Ascending aorta (tissue), 2 donors: ENCODE measurements at regions not wholly inside any gene's neighbourhood (a gene's known extent, or its start where the extent isn't known, plus 50 kb on each side); places are given as distances from the start of the nearest gene placed in this dataset.
"Not testable (repeated sequence)": the region's sequence is repeated elsewhere in the genome, so short reads cannot be mapped to it uniquely, and the experiment has no call there.

Experiments
- DNase-seq, 2 donors: peaks; one replicate each; pipeline ENCODE4 v3.0.0-alpha.2; 2019; ENCODE audit warnings: low spot score in 2 of 2
- H3K27ac ChIP-seq, 2 donors: fragments of 200-600 bp; sonication (generic); one replicate each; pipeline ENCODE4 v1.5.1; 2016 to 2017; ENCODE audit warnings: mild to moderate bottlenecking in 1 of 2
- H3K27me3 ChIP-seq: fragments of 200-600 bp; sonication (generic); one replicate; pipeline ENCODE4 v1.5.1; 2017
- H3K36me3 ChIP-seq, 2 donors: fragments of 200-600 bp; sonication (generic); one replicate each; pipeline ENCODE4 v1.5.1; 2016
- H3K4me1 ChIP-seq, 2 donors: fragments of 200-600 bp; sonication (generic); one replicate each; pipeline ENCODE4 v1.5.1; 2016 to 2017; ENCODE audit warnings: mild to moderate bottlenecking in 1 of 2
- H3K4me3 ChIP-seq, 2 donors: fragments of 200-600 bp; sonication (generic); one replicate each; pipeline ENCODE4 v1.5.1; 2016 to 2017; ENCODE audit warnings: mild to moderate bottlenecking in 1 of 2
- H3K9me3 ChIP-seq, 2 donors: fragments of 200-600 bp; sonication (generic); one replicate each; pipeline ENCODE4 v1.5.1; 2016
- intact Hi-C: fragments of 100-400 bp; cut with DNase I; formaldehyde crosslinking; loops from one replicate; pipeline ENCODE4 v1.15.1; 2023
- TF ChIP-seq, protein P1 (sequence below), 3 experiments: fragments of 200-600 bp in 2 of 3; fragments of 450-650 bp in 1 of 3; sonication (generic) in 2 of 3; IDR thresholded peaks; one replicate each; pipeline ENCODE4 v1.5.1; 2016 to 2019; ENCODE audit warnings: antibody characterized with exemption in 3 of 3, mild to moderate bottlenecking in 1 of 3, moderate library complexity in 1 of 3

DNA sequence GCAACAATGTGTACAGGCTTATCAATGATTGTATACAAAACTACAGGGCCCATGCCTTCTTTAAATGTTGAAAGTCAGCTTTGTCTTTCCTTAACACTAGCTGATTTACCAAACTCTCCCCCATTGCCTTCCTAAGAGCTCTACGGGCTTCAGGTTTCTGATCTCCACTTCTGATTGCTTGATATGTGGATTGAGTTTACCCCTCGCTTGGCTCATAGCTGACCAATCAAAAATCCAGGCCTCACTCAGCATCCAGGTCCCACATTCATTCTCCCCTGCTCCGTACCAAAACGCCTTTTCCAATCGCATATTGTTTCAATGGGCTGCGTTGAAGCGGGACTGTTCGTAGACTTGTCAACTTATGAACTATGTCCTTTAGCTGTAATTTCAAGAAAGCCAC lies 195.1 kb upstream of the TOX3 start:
- Histone ChIP-seq H3K9me3 (no peaks in the 10 kb centered on the region), H3K27ac (no peak overlapping the region), H3K4me1 (no peaks in the 10 kb centered on the region), H3K27me3 (no peaks in the 10 kb centered on the region), H3K4me3 (no peak overlapping the region), H3K36me3 (no peaks in the 10 kb centered on the region)
- no peak for DNase-seq
- intact Hi-C loops, result no loop called here
- TF ChIP-seq, protein P1, sequence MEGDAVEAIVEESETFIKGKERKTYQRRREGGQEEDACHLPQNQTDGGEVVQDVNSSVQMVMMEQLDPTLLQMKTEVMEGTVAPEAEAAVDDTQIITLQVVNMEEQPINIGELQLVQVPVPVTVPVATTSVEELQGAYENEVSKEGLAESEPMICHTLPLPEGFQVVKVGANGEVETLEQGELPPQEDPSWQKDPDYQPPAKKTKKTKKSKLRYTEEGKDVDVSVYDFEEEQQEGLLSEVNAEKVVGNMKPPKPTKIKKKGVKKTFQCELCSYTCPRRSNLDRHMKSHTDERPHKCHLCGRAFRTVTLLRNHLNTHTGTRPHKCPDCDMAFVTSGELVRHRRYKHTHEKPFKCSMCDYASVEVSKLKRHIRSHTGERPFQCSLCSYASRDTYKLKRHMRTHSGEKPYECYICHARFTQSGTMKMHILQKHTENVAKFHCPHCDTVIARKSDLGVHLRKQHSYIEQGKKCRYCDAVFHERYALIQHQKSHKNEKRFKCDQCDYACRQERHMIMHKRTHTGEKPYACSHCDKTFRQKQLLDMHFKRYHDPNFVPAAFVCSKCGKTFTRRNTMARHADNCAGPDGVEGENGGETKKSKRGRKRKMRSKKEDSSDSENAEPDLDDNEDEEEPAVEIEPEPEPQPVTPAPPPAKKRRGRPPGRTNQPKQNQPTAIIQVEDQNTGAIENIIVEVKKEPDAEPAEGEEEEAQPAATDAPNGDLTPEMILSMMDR (IDR thresholded peaks at IDR 0.05), result no peak

DNA sequence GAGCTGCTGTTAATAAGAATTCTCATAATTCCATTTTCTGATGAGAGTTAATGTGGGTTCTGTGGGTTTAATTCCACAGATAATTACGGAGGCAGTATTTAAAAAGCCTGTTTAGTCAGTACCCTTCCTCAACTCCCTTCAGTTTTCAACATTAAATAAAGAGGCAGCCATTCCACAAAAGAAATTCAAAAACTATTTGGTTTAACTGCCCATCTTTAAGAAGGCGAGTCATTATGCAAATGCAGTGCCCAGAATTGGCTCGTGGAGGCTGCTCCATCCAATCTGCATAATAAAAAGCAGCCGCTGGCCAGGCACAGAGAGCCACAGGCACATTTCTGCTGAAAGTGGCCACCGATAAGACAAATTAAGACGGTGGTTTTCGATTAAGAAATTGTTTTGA lies 194.4 kb upstream of the TOX3 start:
- Histone ChIP-seq H3K27ac (no peak overlapping the region), H3K4me1 (no peaks in the 10 kb centered on the region), H3K9me3 (no peaks in the 10 kb centered on the region), H3K36me3 (no peaks in the 10 kb centered on the region), H3K27me3 (no peaks in the 10 kb centered on the region), H3K4me3 (no peak overlapping the region)
- DNase-seq, result no peak
- intact Hi-C loops, result no loop called here
- TF ChIP-seq, protein P1 (IDR thresholded peaks at IDR 0.05), result no peak

DNA sequence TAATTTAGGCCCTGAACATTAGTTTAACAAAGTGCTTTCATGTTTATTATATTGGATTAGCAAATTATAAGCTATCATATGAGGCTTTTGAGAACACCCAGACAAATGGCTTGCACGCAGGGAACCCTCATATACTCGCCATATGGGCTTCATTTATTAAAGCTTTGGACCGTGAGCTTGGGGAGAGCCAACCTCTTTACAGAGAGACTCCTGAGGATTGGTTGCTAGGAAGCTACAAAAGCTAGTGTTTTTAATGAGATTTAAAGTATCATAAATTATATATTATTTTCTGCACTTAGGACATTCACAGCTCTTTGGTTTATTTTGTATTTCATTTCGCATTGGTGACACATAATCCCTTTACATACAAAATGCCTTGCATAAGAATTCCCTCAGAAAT lies 193.8 kb upstream of the TOX3 start:
- intact Hi-C loops, result no loop called here
- TF ChIP-seq, protein P1 (IDR thresholded peaks at IDR 0.05), result no peak
- Histone ChIP-seq H3K4me1 (no peaks in the 10 kb centered on the region), H3K27me3 (no peaks in the 10 kb centered on the region), H3K4me3 (no peak overlapping the region), H3K27ac (no peak overlapping the region), H3K36me3 (no peaks in the 10 kb centered on the region), H3K9me3 (no peaks in the 10 kb centered on the region)
- DNase-seq, result no peak

DNA sequence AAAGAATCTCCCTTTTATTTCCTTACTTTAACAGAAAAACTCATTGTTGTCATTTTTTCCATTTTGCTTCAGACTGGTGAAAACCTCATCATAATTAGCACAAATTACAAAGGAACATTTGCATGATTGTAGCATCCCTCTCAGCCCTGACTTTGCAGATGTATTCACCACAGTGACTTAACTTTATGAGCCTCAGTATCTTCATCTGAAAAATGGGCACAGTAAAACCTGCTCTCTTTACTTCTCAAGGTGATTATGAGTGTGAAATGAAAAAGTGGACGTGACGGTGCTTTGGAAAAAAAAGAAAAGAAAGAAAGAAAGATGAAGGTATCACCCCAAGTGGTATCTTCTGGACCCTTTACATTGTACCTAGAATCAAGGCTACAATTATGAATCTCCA lies 193.4 kb upstream of the TOX3 start:
- H3K36me3 ChIP-seq, result no peaks in the 10 kb centered on the region
- no peak for DNase-seq
- H3K4me3 ChIP-seq, result no peak overlapping the region
- no peaks in the 10 kb centered on the region for H3K9me3 ChIP-seq
- no peaks in the 10 kb centered on the region for H3K27me3 ChIP-seq
- H3K27ac ChIP-seq, result no peak overlapping the region
- no peaks in the 10 kb centered on the region for H3K4me1 ChIP-seq
- intact Hi-C loops, result no loop called here
- TF ChIP-seq, protein P1 (IDR thresholded peaks at IDR 0.05), result no peak

DNA sequence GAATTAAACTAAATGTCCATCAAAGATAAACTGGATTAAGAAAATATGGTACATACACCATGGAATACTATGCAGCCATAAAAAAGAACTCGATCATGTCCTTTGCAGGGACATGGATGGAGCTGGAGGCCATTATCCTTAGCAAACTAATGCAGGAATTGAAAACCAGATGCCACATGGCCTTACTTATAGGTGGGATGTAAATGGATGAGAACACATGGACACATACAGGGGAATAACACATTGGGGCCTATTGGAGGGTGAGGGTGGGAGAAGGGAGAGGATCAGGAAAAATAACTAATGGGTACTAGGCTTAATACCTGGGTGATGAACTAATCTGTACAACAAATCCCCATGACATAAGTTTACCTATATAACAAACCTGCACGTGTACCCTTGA lies 192.0 kb upstream of the TOX3 start:
- H3K36me3 ChIP-seq, H3K9me3 ChIP-seq, H3K27ac ChIP-seq, H3K4me1 ChIP-seq, intact Hi-C loops, H3K4me3 ChIP-seq, DNase-seq, H3K27me3 ChIP-seq: not testable (repeated sequence)

DNA sequence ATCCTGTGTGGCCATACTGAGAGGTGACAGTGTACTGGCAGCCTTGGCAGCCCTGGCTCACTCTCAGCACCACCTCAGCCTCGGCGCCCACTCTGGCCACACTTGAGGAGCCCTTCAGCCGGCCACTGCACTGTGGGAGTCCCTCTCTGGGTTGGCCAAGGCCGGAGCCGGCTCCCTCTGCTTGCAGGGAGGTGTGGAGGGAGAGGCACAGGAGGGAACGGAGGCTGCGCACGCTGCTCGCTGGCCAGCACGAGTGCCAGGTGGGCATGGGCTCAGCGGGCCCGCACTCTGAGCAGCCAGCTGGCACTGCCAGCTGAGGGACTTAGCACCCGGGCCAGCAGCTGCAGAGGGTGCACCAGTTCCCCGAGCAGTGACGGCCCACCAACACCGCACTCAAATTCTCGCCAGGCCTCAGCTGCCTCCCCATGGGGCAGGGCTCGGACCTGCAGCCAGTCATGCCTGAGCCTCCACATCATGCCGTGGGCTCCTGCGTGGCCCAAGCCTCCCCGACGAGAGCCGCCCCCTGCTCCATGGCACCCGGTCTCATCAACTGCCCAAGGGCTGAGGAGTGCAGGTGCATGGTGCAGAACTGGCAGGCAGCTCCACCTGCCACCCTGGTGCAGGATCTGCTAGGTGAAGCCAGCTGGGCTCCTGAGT lies 184.4 kb upstream of the TOX3 start:
- no peaks in the 10 kb centered on the region for H3K27me3 ChIP-seq
- H3K36me3 ChIP-seq, result no peaks in the 10 kb centered on the region
- no peak for DNase-seq
- TF ChIP-seq, protein P1 (IDR thresholded peaks at IDR 0.05), result no peak
- no peaks in the 10 kb centered on the region for H3K9me3 ChIP-seq
- H3K27ac ChIP-seq, result no peak overlapping the region
- H3K4me3 ChIP-seq, result no peak overlapping the region
- H3K4me1 ChIP-seq, result no peaks in the 10 kb centered on the region
- intact Hi-C loops, result no loop called here
